Heart left ventricle (tissue), 16 donors: ENCODE measurements at regions not wholly inside any gene's neighbourhood (a gene's known extent, or its start where the extent isn't known, plus 50 kb on each side); places are given as distances from the start of the nearest gene placed in this dataset.
"Not testable (repeated sequence)": the region's sequence is repeated elsewhere in the genome, so short reads cannot be mapped to it uniquely, and the experiment has no call there.

ENCODE experiments used
- ATAC-seq, 4 donors: fragments of 200-7000 bp; cut with Tn5 transposase; one replicate each; pipeline ENCODE4 v1.9.1; 2020 to 2022; ENCODE audit warnings: moderate library complexity in 4 of 4, mild to moderate bottlenecking in 3 of 4, moderate number of reproducible peaks in 1 of 4
- DNase-seq, 5 donors: peaks; one replicate each; pipeline ENCODE4 v3.0.0-alpha.2; 2020
- H3K27ac ChIP-seq, 12 donors: fragments of 200-600 bp; sonication (generic) in 4 of 12; one replicate each; pipeline versions ENCODE4 v1.5.0 to v1.8.0; 2016 to 2022; ENCODE audit warnings: mild to moderate bottlenecking in 2 of 12
- H3K27me3 ChIP-seq, 9 donors: fragments of 200-600 bp; sonication (generic) in 2 of 9; one replicate each; pipeline versions ENCODE4 v1.5.1 to v1.8.0; 2016 to 2022; ENCODE audit warnings: mild to moderate bottlenecking in 3 of 9
- H3K36me3 ChIP-seq, 9 donors: fragments of 200-600 bp; sonication (generic) in 2 of 9; one replicate each; pipeline versions ENCODE4 v1.5.0 to v1.8.0; 2018 to 2022; ENCODE audit warnings: mild to moderate bottlenecking in 2 of 9
- H3K4me1 ChIP-seq, 12 donors: fragments of 200-600 bp; sonication (generic) in 4 of 12; one replicate each; pipeline versions ENCODE4 v1.5.0 to v1.8.0; 2016 to 2022; ENCODE audit warnings: mild to moderate bottlenecking in 3 of 12
- H3K4me3 ChIP-seq, 12 donors: fragments of 200-600 bp; sonication (generic) in 4 of 12; one replicate each; pipeline versions ENCODE4 v1.5.0 to v1.8.0; 2017 to 2022; ENCODE audit warnings: mild to moderate bottlenecking in 9 of 12, moderate library complexity in 4 of 12
- H3K9me3 ChIP-seq, 12 donors: fragments of 200-600 bp; sonication (generic) in 4 of 12; one replicate each; pipeline versions ENCODE4 v1.5.0 to v1.8.0; 2016 to 2022; ENCODE audit warnings: mild to moderate bottlenecking in 1 of 12
- WGBS, 4 donors: extraction: QIAGEN DNeasy Blood & Tissue Kit in 2 of 4; methylation state at CpG; one replicate each; pipeline versions ENCODE4 v1.1.5 to v1.1.7; 2013 to 2018; 5-methylcytosine and 5-hydroxymethylcytosine counted together
- intact Hi-C, 10 donors: fragments of 100-400 bp; cut with DNase I; formaldehyde crosslinking; loops; one replicate each; pipeline versions ENCODE4 v1.11.1 to v1.14.2; 2022
- donor health status: ischemic (EF 13 %, LVEDD 7.1; RV severe dilation, severe dysfunction).
- donor health status: healthy with polysubstance abuse.
- donor health status: DM: no; HTN: yes; CAD: no.
- donor health status: DM: no; HTN: no; CAD: no.
- donor health status: ischemic (EF 25% LVEDD 6.9; RV normal size, moderate dysfunction).
- donor health status: ischemic (EF 25% LVEDD 5.7; RV mildly dilated, moderate dysfunction).
- donor health status: healthy.
- donor health status: DM: yes; HTN: yes; CAD: no.
- donor health status: ischemic (EF 35%, LVEDD 5.7; RV mildly dilated, moderate dysfunction).
- donor health status: nonischemic (EF 11% LVEDD 7.7; RV severe dilation, severe dysfunction).
- donor health status: DM: yes; HTN: yes; CAD: no.
- donor health status: PGD.
- donor health status: ischemic (EF 29% LVEDD 5.4; RV normal size, mild dysfunction).
- donor health status: nonischemic (EF 23%, LVEDD 6.1; RV moderate dilation, normal function).

- 76 to 85% (median 77%) methylated on average over 7 of the region's 7 CpGs for WGBS, 4 donors
- H3K9me3 ChIP-seq, H3K27me3 ChIP-seq, H3K4me1 ChIP-seq, DNase-seq, intact Hi-C loops, H3K27ac ChIP-seq, ATAC-seq, H3K36me3 ChIP-seq, H3K4me3 ChIP-seq: not testable (repeated sequence)
Observed at GRCh38 chr9:42286145-42286845, 102.8 kb downstream of the SPATA31A6 start.

GRCh38 chr9:42288002-42288864 lies 104.8 kb downstream of the SPATA31A6 start:
- intact Hi-C loops, H3K36me3 ChIP-seq, H3K4me1 ChIP-seq, H3K9me3 ChIP-seq, H3K27me3 ChIP-seq, DNase-seq, H3K27ac ChIP-seq: not testable (repeated sequence)
- 63 to 83% (median 73%) methylated on average over 17 to 49 of the region's 51 CpGs for WGBS, 4 donors
- peak overlapping the region in 1 of 12 donors; percentile 12 for H3K4me3 ChIP-seq
- peak in 1 of 4 donors; percentile 58 for ATAC-seq

GRCh38 chr9:42288865-42289229 lies 105.4 kb downstream of the SPATA31A6 start:
- WGBS, 4 donors = 62 to 98% (median 87%) methylated on average over 8 of the region's 11 CpGs; no CpG with 5 or more reads in 1 of the 4 donors
- peak in 1 of 4 donors; percentile 22 for ATAC-seq

GRCh38 chr9:42300124-42300523 lies 116.7 kb downstream of the SPATA31A6 start:
- DNase-seq, H3K4me3 ChIP-seq, ATAC-seq, H3K27me3 ChIP-seq, H3K36me3 ChIP-seq, H3K9me3 ChIP-seq, intact Hi-C loops, H3K27ac ChIP-seq, H3K4me1 ChIP-seq: not testable (repeated sequence)

More at GRCh38 chr9:42288865-42289229, 105.4 kb downstream of the SPATA31A6 start:
- H3K27me3 ChIP-seq, H3K9me3 ChIP-seq, H3K27ac ChIP-seq, H3K4me1 ChIP-seq, DNase-seq, H3K36me3 ChIP-seq, intact Hi-C loops: not testable (repeated sequence)
- H3K4me3 ChIP-seq = peak overlapping the region in 1 of 12 donors; percentile 12

GRCh38 chr9:42306625-42307024 lies 123.2 kb downstream of the SPATA31A6 start:
- DNase-seq, H3K4me1 ChIP-seq, H3K27ac ChIP-seq, intact Hi-C loops, H3K36me3 ChIP-seq, ATAC-seq, H3K27me3 ChIP-seq, H3K4me3 ChIP-seq, H3K9me3 ChIP-seq: not testable (repeated sequence)
- 31 to 54% (median 36%) methylated on average over 2 of the region's 2 CpGs for WGBS, 4 donors

GRCh38 chr9:42307449-42307848 lies 124.0 kb downstream of the SPATA31A6 start:
- DNase-seq, H3K36me3 ChIP-seq, intact Hi-C loops, ATAC-seq, H3K4me3 ChIP-seq, H3K4me1 ChIP-seq, H3K9me3 ChIP-seq, H3K27me3 ChIP-seq, H3K27ac ChIP-seq: not testable (repeated sequence)
- WGBS, 4 donors = 4 to 26% (median 15%) methylated on average over 2 of the region's 2 CpGs

GRCh38 chr9:42310972-42311371 lies 127.5 kb downstream of the SPATA31A6 start:
- intact Hi-C loops, H3K4me3 ChIP-seq, H3K36me3 ChIP-seq, H3K9me3 ChIP-seq, H3K27ac ChIP-seq, ATAC-seq, DNase-seq, H3K27me3 ChIP-seq, H3K4me1 ChIP-seq: not testable (repeated sequence)
- 46 to 68% (median 58%) methylated on average over 2 of the region's 2 CpGs for WGBS, 4 donors

DNA sequence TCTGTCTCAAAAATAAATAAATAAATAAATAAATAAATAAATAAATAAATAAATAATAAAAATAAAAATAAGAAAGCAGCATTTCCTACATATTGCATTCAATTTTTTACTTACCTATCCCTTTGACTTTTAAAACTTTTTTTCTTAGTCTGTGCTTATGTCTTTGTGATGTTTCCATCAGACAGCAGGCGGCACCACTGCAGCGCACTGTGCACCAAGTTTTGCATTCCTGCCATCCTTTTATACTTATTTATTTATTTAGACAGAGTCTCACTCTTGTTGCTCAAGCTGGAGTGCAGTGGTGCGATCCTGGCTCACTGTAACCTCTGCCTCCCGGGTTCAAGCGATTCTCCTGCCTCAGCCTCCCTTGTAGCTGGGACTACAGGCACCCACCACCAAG lies 132.6 kb downstream of the SPATA31A6 start:
- intact Hi-C loops, H3K27ac ChIP-seq, H3K9me3 ChIP-seq, ATAC-seq, H3K27me3 ChIP-seq, H3K4me3 ChIP-seq, DNase-seq, H3K36me3 ChIP-seq, H3K4me1 ChIP-seq: not testable (repeated sequence)
- WGBS, 4 donors = 92 to 96% (median 93%) methylated on average over 5 of the region's 5 CpGs

DNA sequence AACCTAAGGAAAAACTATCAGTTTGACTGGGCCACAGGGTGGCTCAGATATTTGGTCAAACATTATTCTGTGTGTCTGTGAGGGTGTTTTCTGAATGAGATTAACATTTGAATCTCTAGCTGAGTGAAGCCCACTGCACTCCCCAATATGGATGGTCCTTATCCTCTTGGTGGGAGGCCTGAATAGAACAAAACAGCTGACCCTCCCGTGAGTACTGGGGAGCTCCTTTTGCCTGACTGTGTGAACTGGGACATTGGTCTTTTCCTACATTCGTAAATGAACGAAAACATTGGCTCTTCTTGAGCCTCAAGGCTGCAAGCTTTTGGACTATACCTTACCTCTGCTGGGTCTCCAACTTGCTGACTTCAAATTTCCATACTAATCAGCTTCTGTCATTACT lies 134.2 kb downstream of the SPATA31A6 start:
- H3K27me3 ChIP-seq, H3K4me3 ChIP-seq, H3K27ac ChIP-seq, H3K36me3 ChIP-seq, H3K4me1 ChIP-seq, H3K9me3 ChIP-seq, intact Hi-C loops, DNase-seq, ATAC-seq: not testable (repeated sequence)
- WGBS, 4 donors = 18 to 34% (median 32%) methylated on average over 3 of the region's 3 CpGs

GRCh38 chr9:42323084-42323809 lies 139.8 kb downstream of the SPATA31A6 start:
- DNase-seq, H3K9me3 ChIP-seq, intact Hi-C loops, H3K36me3 ChIP-seq, H3K4me3 ChIP-seq, H3K4me1 ChIP-seq, H3K27me3 ChIP-seq, H3K27ac ChIP-seq, ATAC-seq: not testable (repeated sequence)
- WGBS, 4 donors = 11 to 18% (median 14%) methylated on average over 6 to 7 of the region's 7 CpGs

GRCh38 chr9:42325142-42325541 lies 141.7 kb downstream of the SPATA31A6 start:
- H3K4me1 ChIP-seq, H3K27ac ChIP-seq, DNase-seq, H3K27me3 ChIP-seq, H3K36me3 ChIP-seq, H3K4me3 ChIP-seq, intact Hi-C loops, ATAC-seq, H3K9me3 ChIP-seq: not testable (repeated sequence)
